AG10803 (cell line): ENCODE measurements at regions not wholly inside any gene's neighbourhood (a gene's known extent, or its start where the extent isn't known, plus 50 kb on each side); places are given as distances from the start of the nearest gene placed in this dataset.

Experiments used
- DNase-seq: peaks from one replicate; pipeline ENCODE4 v3.0.0; 2010; ENCODE audit warnings: low read depth
- H3K4me3 ChIP-seq: 2 replicates; pipeline ENCODE4 v1.5.1; 2011; ENCODE audit warnings: mild to moderate bottlenecking, low read length, control low read depth
- TF ChIP-seq, protein P1 (sequence below): conservative IDR thresholded peaks from 2 replicates; pipeline ENCODE4 v1.5.1; 2011; ENCODE audit warnings: mild to moderate bottlenecking, low read length, control low read depth, inconsistent platforms

DNA sequence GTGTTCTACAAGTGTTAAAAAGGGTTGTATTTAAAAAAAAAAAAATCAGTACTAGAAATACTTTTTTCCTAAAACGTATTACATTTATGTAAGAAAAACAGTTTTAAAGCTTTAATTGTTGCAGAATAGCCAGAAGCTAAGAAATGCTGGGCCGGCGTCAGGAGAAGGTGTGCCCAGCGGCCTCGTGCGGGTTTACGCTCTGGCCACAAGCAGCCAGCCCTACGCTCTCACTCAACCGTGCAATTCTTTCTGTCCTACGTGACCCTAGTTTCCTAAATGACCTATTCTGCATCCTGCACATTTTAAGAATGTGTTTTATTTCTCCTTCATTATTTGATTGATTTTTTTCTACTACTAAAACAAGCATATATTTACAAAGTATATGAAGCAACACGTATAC lies 279.7 kb upstream of the KLF14 start:
- H3K4me3 ChIP-seq = no peak overlapping the region
- DNase-seq = no peak
- TF ChIP-seq, protein P1, sequence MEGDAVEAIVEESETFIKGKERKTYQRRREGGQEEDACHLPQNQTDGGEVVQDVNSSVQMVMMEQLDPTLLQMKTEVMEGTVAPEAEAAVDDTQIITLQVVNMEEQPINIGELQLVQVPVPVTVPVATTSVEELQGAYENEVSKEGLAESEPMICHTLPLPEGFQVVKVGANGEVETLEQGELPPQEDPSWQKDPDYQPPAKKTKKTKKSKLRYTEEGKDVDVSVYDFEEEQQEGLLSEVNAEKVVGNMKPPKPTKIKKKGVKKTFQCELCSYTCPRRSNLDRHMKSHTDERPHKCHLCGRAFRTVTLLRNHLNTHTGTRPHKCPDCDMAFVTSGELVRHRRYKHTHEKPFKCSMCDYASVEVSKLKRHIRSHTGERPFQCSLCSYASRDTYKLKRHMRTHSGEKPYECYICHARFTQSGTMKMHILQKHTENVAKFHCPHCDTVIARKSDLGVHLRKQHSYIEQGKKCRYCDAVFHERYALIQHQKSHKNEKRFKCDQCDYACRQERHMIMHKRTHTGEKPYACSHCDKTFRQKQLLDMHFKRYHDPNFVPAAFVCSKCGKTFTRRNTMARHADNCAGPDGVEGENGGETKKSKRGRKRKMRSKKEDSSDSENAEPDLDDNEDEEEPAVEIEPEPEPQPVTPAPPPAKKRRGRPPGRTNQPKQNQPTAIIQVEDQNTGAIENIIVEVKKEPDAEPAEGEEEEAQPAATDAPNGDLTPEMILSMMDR = no peak

DNA sequence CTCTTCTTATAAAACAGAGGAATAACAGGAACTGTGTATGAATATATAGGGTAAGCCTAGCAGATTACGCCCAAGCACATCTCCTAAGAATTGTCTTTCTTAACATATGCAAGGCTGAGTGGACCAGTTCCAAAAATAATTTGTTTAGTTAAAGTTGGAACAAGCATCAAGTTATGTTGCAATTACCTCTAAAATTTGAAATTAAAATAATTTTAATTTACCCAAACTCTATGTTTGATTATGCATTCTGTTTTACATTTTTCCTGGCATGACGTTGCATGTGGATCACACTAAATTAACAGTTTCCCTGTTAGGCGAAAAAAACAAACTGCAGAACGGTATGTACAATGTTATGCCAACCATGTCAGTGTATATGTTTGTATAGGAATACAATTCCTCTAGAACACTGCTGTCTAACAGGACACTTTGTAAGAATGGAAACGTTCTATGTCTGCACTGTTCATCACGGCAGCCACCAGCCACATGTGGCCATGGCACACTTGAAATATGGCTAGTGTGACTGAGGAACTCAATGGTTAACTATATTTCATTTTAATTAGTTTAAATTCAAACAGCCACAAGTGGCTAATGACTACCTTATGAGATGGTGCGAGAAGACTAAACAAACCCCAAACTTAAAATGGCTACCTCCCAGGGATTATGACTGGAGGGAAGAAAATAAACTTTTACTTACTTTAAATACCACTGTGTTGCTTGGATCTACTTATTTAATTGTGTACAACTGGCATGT lies 281.1 kb upstream of the KLF14 start:
- TF ChIP-seq, protein P1 = no peak
- H3K4me3 ChIP-seq = no peak overlapping the region
- DNase-seq = no peak

DNA sequence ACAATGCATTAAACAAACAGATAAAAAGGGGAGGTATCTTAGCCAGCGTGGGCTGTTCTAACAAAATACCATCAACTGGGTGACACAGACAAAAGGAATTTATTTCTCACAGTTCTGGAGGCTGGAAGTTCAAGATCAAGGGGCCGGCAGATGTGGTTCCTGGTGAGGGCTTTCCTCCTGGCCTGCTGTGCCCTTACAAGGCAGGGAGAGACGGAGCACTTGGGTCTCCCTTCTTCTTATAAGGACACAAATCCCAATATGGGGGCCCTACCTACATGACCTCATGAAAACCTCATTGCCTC lies 281.6 kb upstream of the KLF14 start:
- peak; percentile 75 for DNase-seq

DNA sequence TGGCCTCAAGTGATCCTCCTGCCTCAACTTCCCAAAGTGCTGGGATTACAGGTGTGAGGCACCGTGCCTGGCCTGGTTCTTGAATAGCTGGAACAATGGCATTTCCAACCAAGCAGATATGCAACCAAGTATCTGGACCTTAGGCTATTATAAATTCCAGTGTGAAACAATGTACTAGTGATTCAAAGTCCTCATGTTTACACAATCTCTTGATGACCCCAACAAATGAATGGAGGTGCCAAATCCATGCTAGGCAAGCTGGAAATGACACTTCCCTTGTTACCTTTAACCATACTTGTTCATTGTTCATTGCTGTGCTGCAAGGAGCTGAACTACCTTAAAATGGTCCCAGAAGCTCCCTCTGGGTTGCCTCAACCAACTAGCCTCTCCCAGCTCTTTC lies 282.2 kb upstream of the KLF14 start:
- no peak for DNase-seq
- no peak overlapping the region for H3K4me3 ChIP-seq
- TF ChIP-seq, protein P1 = no peak

More for the DNA sequence above, 281.6 kb upstream of the KLF14 start:
- TF ChIP-seq, protein P1 = no peak
- H3K4me3 ChIP-seq = no peak overlapping the region

DNA sequence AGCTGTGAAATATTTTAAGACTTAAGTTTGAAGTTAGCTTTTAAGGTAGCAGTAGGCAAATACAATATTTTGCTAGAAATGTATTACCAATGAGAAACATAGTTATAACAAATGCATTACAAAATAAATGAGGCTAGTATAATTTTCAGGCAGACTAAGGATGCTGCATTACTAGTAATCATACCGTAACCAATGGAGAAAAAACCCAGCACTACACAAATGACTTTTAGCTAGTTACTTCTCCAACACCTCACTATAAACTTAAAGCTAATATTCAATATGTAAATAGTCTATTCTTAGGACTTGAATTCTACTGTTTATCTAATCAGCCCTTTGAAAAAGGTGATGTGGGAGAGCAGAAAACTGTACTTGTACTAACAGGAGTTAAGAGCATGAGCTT lies 285.3 kb upstream of the KLF14 start:
- no peak overlapping the region for H3K4me3 ChIP-seq
- no peak for DNase-seq
- TF ChIP-seq, protein P1 = no peak

DNA sequence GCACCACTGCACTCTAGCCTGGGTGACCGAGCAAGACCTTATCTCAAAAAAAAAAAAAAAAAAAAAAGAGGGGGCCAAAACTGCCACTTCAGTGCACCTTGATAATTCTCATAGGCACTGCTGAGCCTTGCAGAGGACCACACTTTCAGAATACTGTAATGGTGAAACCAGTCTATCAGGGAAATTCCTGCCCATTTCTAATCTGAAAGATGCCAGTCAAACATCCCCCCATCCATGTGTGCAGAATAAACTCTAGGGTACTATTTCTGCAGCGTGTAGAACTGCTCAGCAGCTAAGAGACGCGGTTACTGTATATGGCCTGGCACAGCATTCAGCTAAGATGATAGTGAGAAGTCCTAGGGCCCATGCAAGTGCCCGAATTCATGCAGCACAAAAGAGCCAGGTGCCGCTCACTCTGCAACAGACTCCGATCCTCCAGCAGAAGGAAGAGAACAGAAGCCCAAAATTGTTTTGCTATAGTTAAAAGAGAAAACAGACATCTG lies 286.8 kb upstream of the KLF14 start:
- no peak for DNase-seq
- no peak overlapping the region for H3K4me3 ChIP-seq
- TF ChIP-seq, protein P1 = no peak

DNA sequence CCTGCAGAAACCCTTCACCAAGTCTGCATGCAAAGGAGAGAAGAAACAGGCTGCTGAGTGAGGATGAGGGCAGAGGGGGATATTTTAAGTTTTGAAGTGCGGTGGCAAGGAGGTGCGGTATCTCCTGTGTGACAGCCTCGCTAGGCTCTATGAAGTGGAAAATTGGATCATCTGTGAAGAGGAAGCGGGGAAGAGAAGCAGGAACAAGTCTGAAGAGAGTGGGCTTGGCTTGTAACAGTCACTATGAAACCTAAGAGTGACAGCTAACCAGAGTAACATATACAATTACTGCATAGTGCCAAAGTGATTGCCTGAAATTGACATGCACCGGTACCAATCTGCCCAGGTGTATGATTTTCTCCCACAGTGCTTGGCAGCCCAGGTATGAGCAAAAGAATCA lies 287.5 kb upstream of the KLF14 start:
- no peak for DNase-seq
- TF ChIP-seq, protein P1 = no peak
- H3K4me3 ChIP-seq = no peak overlapping the region
